M059J (cell line): ENCODE measurements at regions not wholly inside any gene's neighbourhood (a gene's known extent, or its start where the extent isn't known, plus 50 kb on each side); places are given as distances from the start of the nearest gene placed in this dataset.

ENCODE experiments used
- DNase-seq: peaks from one replicate; pipeline ENCODE4 v3.0.0-alpha.2; 2012; ENCODE audit warnings: low read depth

GRCh38 chr17:73724341-73724740 is 80.1 kb upstream of the SDK2 start:
- no peak for DNase-seq

GRCh38 chr17:73724990-73725389 is 80.7 kb upstream of the SDK2 start:
- DNase-seq = no peak

GRCh38 chr17:73725794-73726515 is 81.7 kb upstream of the SDK2 start:
- no peak for DNase-seq

- DNase-seq = no peak
Measured at GRCh38 chr17:73727941-73728340, 83.7 kb upstream of the SDK2 start.

GRCh38 chr17:73729101-73729500 is 84.9 kb upstream of the SDK2 start:
- DNase-seq = no peak

GRCh38 chr17:73731733-73732132 is 87.5 kb upstream of the SDK2 start:
- no peak for DNase-seq

GRCh38 chr17:73733517-73733916 is 89.3 kb upstream of the SDK2 start:
- DNase-seq = no peak

GRCh38 chr17:73735245-73735644 is 91.0 kb upstream of the SDK2 start:
- DNase-seq = no peak

- no peak for DNase-seq
Measured at GRCh38 chr17:73738751-73739575, 94.7 kb upstream of the SDK2 start.

GRCh38 chr17:73740370-73740769 is 96.1 kb upstream of the SDK2 start:
- DNase-seq = no peak

- no peak for DNase-seq
Measured at GRCh38 chr17:73742948-73743381, 98.7 kb upstream of the SDK2 start.

- no peak for DNase-seq
Measured at GRCh38 chr17:73743518-73744201, 99.4 kb upstream of the SDK2 start.

- no peak for DNase-seq
Measured at GRCh38 chr17:73744411-73744810, 100.2 kb upstream of the SDK2 start.

GRCh38 chr17:73746314-73747073 is 102.2 kb upstream of the SDK2 start:
- DNase-seq = no peak

- no peak for DNase-seq
Measured at GRCh38 chr17:73747221-73748002, 103.2 kb upstream of the SDK2 start.

- no peak for DNase-seq
Measured at GRCh38 chr17:73748508-73748907, 104.3 kb upstream of the SDK2 start.

- peak; percentile 5 for DNase-seq
Measured at GRCh38 chr17:73749337-73749823, 105.1 kb upstream of the SDK2 start.

GRCh38 chr17:73749928-73750605 is 105.8 kb upstream of the SDK2 start:
- no peak for DNase-seq

- no peak for DNase-seq
Measured at GRCh38 chr17:73750975-73751374, 106.7 kb upstream of the SDK2 start.

- DNase-seq = no peak
Measured at GRCh38 chr17:73753751-73754496, 109.7 kb upstream of the SDK2 start.
